ENCODE measurements at regions not wholly inside any gene's neighbourhood (a gene's known extent, or its start where the extent isn't known, plus 50 kb on each side); places are given as distances from the start of the nearest gene placed in this dataset.

DNA sequence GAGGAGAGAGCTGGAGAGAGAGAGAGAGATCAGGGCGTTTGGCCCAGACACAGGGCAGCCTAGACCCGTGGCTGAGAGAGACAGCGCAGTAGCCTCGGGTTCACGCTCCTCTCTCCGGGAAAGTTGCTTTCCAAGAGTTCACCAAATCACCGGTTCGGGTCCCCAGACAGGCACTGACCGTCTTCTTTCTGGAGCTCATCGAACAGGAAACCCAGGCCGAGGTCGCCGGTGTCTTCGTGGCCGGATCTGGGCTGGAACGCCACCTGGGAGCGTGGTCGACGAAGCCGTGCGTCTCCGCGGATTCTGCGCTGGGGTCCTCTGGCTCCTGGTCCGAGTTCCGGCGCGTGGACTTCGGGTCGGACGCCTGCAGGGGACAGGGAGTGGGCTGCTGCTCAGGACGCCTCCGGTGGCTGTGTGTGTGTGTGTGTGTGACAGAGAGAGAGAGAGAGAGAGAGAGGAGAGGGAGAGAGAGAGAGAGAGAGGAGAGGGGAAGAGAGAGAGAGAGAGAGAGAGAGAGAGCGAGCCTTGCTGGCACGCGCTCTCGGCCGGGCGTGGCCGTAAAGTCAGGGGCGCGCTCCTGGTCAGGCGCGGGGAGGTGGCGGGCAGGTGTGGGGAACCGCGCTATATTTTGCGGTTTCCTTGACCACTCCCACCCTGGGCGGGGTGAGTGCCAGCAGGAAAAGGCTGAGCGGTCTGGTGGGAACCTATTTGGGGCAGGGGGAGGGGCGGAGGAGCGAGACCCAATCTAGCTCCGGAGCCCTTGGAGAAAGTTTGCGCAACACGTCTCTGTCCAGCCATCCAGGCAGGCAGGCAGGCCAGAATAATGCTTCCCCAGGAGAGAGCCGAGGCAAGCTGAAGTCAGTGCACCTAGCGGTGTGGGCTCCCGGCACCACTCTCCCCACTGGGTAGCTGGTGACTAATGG is 62.1 kb downstream of the RHOXF2B start:
- TF ChIP-seq POLR2A (IDR thresholded peaks at IDR 0.05; ENCODE audit: low read depth) (no peak), POLR2AphosphoS5 (IDR thresholded peaks at IDR 0.05) (no peak), EP300 (IDR thresholded peaks at IDR 0.05) (no peak)
- TF ChIP-seq, protein P1, sequence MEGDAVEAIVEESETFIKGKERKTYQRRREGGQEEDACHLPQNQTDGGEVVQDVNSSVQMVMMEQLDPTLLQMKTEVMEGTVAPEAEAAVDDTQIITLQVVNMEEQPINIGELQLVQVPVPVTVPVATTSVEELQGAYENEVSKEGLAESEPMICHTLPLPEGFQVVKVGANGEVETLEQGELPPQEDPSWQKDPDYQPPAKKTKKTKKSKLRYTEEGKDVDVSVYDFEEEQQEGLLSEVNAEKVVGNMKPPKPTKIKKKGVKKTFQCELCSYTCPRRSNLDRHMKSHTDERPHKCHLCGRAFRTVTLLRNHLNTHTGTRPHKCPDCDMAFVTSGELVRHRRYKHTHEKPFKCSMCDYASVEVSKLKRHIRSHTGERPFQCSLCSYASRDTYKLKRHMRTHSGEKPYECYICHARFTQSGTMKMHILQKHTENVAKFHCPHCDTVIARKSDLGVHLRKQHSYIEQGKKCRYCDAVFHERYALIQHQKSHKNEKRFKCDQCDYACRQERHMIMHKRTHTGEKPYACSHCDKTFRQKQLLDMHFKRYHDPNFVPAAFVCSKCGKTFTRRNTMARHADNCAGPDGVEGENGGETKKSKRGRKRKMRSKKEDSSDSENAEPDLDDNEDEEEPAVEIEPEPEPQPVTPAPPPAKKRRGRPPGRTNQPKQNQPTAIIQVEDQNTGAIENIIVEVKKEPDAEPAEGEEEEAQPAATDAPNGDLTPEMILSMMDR (IDR thresholded peaks at IDR 0.05) = no peak
